HCEC 1CT (cell line): ENCODE measurements at regions not wholly inside any gene's neighbourhood (a gene's known extent, or its start where the extent isn't known, plus 50 kb on each side); places are given as distances from the start of the nearest gene placed in this dataset.
A peak's percentile ranks its signal among the peaks of the same experiment; 100 is the strongest.
"Not testable (repeated sequence)": the region's sequence is repeated elsewhere in the genome, so short reads cannot be mapped to it uniquely, and the experiment has no call there.

ENCODE experiments used
- DNase-seq: peaks from one replicate; pipeline ENCODE4 v3.0.0-alpha.2; 2017

DNA sequence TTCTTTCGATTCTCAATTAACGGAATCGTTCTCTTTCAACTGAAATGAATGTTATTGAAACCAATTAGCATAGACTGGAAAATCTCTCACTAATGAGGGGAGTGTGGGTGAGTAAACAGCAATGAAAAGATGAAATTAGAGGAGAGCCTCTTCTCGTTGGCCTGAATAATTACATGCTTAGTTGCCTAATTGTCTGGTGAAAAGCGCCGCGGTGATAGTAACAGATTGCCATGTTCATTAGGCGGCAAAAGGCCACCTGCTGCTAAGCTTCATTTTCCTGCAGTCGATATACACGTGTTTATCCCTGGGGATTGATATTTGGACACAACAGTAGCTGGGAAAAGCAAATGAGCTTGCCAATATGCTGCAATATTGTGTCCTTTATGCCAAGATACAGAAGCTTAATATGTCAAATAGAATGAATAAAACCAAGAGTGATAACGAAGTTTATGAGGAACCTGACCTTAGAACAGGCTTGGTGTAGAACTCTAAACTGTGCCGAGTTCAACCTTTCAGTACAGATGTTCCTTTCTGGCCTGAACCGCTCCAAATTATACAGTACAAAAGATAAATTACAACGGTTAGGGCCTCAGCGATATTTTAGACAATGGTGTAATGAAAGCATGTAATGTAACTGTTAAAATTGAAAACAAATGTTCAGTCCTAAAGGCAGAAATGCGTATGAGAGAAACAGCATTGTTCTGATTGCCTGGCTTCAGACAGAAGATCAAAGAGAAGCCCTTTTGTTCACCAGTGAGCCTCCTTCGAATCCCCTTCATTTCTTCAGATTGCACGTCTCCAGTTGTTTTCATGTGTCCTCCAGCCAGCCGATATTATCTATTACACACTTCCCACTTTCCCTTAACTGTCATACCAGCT, 185.2 kb downstream of the SHOX2 start:
- no peak for DNase-seq

DNA sequence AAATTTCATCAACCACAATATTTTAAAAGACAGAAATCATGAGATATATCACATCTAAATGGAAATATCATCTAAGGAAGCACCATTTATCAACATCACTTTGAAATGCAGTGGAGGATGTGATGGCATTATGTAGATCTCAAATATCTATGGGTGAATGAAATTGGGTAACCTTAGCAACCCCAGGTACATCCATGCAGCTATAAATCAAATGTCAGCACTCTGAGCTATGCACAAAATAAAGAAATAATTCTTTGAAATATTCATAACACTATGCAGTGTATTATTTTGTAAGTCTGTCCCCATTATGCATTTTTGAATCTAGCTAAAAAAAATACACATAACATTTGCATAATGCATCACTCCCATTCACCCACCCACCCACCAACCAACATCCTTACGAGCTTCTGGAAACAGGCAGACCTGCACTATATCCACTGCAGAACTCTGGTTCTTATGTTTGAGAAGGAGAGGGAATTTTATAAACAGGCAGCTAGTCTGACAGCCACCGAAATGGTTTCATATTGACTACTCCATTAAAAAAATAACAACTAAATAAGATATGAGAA, 186.8 kb downstream of the SHOX2 start:
- DNase-seq: no peak

DNA sequence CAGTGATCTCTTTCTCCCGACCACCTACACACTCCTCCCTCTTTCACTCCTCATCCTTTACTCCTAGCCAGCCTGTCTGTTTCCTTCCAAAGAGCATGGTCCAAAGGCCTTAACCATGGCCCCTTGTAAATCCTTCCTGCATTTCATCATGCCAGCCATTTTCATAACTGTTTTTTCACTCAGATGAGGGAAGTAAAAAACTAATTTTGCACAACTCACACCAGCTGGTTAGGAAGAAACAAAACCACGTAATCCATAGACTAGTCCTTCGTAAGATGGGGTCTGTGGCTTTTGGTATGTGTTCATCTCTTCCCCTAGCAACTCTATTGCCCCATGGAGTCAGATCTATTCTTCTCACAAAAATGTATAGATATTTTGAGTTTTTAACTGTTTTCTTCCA, 187.8 kb downstream of the SHOX2 start:
- DNase-seq: no peak

DNA sequence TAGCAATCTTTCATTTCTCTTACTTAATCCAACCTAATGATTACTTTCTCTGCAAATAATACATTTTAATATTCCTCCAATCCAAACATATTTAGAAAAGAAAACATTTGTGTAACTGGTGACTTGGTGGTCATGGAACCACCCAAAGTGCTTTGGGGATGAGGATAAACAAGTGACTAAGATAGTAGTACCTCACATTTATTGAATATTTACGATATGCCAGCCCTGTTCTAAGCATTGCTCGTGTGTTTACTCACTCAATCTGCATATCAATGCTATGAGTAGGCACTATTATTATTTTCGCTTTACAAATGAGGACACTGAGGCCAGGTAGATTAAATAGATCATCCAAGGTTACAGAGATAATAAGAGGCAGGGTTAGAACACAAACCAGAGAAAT, 189.5 kb downstream of the SHOX2 start:
- DNase-seq: peak; percentile 1

DNA sequence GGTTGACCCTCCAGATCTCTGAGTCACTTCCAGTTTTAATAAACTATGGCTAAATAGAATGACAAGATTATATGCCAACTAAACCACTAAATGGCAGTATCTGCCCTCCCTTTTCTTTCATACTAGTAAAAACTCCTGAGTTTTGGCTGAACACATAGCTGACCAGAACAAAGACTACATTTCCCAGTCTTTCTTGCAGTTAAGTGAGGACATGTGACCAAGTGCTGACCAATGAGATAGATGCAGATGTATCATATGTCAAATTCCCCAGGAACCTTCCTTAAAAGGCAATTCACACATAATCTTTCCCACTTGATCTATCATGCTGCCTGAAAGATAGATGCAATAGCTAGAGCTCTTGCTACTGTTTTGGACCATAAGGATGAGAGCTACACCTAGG, 191.3 kb downstream of the SHOX2 start:
- peak; percentile 5 for DNase-seq

DNA sequence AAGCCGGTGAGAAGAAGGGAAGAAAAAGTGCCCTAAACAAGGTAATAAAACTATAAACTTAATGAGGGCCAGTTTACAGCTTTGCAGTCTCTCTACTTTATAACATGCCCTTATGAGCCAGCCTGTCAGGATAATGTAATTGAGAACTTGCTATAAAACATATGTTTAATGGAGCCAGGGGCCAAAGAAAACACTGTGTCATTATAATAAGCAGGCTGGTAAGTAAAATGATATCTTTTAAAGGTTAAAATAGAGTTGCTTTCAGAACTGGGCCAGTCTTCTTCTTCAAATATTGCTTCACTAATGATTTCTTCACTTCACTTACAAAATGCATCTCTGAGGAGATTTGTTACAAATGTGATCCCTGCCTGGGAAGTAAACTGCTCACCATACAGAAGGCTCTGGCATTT, 192.5 kb downstream of the SHOX2 start:
- peak; percentile 8 for DNase-seq

DNA sequence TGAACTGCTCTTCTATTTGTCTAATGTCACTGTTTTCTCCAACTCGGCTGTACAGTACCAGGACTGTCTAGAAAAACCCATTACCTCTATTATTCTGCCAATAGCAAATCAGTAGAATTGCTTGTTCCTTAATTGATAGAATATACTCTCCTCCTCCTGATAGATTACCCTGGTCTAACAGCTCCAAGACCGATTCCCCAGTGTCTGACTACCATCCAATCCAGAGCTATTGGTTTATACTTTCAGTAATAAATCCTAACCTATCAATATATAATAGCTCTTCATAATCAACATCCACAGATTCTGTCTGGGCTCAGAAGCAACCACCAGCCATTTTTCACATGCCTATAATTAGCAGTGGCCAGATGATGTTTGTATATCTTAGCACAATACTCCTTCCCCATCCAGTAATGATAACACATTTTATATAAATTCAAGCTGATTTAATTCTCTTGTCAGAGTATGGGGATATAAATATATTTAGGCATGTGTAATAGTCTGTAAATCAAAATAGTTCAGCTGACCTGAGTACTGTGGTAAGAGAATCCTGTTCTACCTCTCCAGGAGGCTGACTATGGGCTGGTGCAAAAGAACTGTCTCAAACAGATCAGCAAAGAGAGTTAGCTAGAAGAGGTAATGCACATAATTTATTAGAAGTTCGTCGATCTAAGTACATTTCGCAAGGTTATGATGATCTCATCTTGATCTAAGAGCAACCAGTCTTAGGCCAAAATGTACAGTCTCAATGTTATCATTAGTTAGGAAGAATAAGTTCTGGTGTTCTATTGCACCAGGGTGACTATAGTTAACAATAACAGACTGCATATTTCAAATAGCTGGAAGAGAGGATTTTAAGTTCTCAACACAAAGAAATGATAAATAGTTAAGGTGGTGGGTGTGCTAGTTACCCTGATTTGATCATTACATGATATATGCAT, 193.4 kb downstream of the SHOX2 start:
- peak; percentile 26 for DNase-seq

DNA sequence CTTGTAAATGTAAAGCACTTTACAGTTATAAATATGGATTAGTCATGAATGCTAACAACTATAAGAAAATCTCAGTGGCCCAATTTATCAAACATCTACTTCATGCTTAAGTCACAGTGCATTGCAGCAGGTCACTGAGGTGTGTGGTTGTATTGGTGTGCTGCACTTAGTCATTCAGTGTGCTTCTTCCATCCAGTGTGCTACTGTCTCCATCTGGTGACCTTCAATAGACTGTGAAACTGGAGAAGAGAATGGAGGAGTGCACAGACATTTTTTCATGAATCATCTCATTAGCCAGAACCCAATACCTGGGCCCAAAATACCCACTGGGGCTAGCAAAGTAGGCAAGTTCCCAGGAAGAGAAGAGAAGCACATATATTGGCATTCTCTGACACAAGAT, 199.6 kb downstream of the SHOX2 start:
- peak; percentile 9 for DNase-seq

DNA sequence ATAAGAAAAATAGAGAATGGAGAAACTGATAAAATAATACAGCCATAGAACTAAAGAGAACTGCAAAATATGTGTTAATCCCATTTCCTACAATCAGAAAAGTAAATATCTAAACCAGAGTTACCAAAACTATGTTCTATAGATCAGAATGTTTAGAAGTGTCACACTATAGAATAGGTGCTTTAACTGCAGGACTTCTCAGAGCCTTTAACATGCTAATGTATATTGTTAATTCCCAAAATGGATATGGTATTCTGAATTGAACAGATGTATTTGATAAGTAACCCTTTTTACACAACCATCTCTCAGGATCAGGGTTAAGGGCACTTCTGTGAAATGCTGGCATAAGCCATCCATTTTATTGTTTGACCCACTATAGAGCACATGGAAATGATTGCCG, 200.3 kb downstream of the SHOX2 start:
- DNase-seq: no peak

DNA sequence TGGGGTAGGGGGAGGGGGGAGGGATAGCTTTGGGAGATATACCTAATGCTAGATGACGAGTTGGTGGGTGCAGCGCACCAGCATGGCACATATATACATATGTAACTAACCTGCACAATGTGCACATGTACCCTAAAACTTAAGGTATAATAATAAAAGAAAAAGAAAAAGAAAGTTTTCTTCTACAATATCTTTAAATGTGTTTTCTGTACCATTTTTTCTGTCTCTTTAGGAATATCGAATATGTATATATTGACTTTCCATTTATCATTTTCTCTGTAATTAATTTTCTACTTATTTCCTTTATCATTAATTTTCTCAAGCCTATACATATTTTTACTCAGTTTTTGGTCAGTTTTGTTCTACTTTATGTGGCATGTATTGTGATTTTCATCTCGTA, 203.5 kb downstream of the SHOX2 start:
- not testable (repeated sequence) for DNase-seq

DNA sequence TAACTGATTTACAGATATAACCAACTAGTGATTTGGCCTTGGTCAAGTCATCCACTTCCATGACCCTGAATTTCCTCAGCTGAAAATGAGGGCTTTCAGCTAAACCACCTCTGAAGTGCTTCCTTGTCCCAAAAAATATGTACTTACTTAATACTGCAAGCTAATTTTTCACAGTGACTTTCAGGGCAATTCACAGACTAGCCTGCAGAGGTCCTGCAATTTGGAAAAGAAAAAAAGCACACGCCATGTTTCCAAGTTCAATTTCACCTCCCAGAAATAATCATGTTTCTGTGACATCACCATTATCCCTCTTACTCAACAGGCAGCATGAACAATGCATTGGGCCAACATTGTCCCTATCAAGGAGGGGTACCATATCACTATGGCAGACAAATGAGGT, 218.2 kb downstream of the SHOX2 start:
- DNase-seq: no peak

DNA sequence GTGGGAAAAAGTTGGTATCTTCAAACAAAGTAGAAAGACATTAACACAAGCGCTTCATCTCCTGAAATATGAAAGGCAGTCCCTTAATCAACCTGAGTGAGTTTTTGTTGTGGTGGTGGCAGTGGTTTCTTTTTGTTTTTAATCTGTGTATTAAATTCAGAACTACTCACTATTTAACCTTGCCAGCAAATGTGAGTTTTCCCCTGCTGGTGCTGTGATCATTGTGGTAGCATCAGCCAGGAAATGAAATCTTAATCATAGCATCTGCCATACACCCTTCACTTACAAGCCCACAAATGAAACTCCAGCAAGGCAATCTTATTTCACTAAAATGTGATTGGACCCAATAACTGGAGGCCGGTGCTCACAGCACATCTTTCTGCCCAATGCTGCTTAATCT, 229.7 kb downstream of the SHOX2 start:
- DNase-seq: no peak

DNA sequence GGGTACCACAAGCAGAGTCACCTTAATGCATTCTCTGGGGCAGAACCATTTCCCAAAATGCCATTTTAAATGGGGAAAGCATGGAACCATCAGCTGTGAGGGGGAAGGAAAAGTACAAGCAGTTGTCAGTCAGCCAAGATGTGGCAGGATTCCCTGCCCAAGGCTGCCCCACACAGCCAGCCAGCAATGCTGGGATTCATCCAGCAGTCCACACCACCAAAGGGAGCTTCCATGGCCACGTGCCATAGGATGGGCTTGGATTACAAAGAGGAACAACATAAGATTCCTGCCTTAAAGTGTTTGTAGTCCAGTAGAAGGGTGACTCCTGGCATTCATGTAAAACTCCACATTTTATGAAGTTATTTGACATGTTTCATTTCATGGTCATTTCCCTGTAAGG, 233.3 kb downstream of the SHOX2 start:
- DNase-seq: no peak

DNA sequence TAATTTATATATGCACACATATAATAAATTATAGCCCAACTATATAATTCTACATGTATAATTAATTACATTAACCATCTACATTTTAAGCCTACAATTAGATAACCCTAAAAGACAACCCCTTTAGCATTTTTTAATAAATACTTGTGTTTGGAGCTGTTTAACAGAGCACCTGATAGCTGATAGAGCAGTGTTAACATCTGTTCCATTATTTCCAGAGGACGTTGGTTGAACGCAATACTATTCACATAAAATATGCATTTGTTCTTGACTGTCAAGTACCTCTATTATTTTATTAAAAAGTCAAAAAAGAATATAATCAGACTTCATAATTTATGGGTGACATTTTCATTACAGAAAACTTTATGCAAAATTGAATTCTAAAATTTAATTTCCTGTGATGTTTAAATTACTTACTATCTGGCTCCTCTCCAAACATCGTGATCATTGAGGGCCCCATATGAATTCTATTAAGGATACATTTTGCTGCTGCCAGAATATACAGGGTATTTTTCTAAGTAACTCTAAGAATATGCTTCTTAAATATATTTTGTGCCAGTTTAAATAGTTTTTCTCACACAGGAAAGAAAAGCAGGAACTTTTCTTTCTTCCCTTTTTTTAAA, 234.3 kb downstream of the SHOX2 start:
- no peak for DNase-seq

DNA sequence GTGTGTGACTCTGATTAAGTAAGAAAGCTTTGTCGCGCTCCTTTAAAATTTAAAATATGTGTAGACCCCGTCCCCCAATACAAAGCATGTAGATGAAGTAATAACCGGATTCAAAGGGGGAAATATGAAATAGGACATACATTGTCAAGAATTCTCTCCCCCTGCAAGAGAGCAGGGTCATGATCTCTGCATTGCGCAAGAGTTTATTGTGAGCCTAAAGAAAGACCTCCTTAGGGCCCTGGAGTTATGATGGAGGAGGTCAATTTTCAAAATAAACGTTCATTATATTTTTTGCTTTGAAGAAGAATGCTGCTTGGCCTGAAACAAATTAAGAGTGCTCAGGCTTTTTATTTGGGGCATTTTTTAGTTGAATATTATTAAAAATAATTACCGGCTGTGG, 235.0 kb downstream of the SHOX2 start:
- DNase-seq: no peak

DNA sequence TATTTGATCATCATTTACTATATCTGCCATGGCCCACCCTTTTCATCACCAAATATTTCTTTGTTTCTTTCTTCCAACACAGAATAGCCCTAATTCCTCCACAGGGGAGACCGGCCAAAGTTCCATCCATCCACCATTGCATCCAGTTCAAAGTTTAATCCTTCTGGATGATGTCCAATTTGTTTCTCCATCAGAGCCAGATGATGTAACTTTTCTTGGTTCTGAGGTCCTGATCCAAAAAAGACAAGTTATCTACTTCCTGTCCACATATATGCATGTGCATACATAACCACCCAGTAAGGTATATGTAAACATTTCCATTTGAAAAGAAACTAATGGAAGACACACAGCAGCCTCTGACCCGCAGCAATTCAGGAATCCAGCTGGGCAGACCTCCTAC, 237.3 kb downstream of the SHOX2 start:
- DNase-seq: no peak

DNA sequence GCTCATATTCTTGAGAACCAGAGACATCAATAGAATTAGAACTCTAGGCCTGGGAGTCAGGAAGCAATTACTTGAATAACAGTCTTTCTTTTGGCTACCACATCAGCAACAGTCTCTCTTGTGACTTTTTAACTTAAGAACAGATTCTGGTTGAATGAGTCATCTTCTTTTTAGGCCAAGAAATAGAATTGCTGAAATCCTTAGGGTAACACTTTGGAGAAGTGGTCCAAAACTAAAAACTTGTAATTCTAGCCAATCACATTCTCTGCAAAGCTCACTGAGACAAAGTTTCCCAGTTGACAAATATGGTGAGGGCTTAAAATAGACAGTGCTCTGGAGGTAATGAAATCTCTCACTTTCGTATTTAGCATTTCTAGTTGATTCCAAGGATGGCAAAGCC, 238.0 kb downstream of the SHOX2 start:
- DNase-seq: peak; percentile 20

DNA sequence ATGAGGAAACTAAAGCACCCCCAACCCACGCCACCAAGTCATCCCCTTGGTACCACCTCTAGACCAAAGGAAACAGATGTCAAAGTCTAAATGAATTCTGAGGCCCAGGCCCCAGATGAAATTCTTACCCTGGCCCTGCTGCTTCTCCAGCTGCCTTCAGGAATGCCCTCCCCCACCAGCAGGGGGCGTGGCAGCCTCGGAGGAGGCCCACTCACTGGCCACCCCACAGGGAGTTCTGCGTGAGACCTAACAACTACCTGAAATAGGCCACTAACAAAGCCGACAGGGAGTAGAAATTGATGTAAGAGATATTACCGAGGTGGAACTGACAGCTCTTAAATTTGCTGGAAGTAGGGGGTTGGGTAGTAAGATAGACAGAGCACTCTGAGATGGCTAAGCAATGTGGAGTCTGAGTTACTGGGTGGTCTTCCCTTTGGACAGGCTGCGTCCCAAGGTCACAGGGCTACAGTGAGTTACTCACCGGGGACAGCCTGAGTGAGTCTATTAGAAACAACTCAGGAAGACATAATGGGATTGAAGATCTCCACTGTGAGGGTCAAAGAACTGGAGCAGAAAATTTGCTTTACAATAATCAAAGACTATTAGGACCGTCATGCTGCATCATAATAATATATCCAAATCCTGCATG, 240.7 kb downstream of the SHOX2 start:
- peak; percentile 7 for DNase-seq

DNA sequence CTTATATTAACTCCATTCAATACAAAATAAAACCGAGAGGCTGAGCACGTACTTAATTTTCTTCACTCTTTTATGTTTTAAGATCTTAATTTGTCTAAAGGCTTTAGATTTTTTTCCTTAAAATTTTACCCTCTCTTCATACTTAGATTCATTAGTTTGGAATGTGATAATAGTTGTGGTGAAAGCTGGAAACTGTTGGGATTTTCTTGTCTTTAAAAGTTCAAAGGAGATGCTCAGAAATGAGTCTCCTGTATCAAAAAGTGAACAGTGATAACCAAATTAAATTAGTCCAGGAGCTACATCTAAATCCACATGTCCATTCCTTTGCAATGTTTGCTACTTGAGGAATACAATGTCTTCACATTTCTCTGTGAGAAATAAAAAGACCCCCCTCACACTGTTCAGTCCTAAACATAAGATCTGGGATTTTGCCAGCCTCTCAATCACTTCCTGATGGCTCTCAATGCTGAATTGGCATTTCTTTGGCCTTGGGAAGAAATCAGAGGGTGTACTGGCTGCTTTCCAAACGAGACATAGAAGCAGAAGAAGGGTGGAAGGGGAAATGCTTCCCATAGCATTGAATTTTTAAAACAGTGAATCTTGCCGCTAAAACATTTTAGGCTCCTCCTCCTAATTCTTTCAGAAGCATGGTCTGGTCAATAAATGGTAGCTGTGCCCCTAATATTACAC, 245.0 kb downstream of the SHOX2 start:
- no peak for DNase-seq

DNA sequence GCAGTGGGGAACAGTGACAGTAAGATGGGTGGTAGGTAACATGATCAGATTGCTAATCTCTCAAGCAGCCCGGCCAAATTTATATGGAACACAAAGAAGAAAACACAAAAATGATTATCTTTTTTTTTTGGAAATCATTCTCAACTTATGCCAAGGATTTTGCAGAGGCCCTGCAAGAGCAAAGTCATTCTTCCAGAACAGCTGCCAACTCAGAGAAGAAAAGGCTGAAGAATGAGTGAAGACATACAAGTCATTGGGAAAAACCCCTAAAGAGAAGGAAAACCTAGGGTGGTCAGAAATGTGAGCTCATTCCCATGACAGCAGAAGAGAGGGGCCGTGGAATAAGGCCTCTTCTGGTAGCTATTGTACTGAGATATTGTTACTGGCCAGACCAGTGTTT, 246.7 kb downstream of the SHOX2 start:
- DNase-seq: no peak

DNA sequence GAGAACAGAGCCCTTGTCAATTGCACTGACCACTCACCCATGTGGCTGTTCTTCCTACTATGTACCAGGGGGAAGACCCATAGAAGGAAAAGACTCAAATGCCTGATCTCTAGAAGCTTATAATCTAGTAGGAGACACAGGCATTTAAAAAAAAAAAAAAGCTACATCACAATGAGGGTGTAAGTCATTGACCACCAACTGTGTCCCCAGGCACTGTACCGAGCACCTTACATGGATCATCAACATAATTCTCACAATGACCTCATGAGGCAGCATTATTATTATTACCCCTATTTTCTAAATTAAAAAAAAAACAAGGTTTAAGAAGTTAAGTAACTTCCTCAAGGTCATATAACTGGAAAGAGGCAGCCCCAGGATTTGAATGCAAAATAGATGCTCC, 247.4 kb downstream of the SHOX2 start:
- DNase-seq: no peak

DNA sequence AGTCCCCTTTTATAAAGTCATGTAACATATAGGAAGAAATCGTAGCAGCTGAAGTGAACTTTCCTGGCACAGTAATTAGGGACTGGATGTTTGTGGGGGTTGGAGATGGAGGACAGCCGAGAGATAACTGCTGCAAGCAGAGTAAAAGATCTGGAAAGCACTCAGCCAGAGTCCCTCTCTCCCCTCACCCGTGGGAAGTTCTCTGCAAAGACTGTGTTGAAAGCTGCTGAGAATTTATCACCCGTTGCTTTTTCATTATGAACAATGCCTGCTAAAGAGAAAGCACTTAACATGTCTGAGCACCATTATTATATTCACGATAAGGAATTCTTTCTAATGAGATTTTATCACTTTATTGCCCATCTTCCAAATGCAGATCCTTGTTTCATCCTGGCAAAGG, 248.8 kb downstream of the SHOX2 start:
- DNase-seq: no peak
